Endothelial cell of umbilical vein (primary cell): ENCODE measurements at regions not wholly inside any gene's neighbourhood (a gene's known extent, or its start where the extent isn't known, plus 50 kb on each side); places are given as distances from the start of the nearest gene placed in this dataset.

Experiments used
- BruUV-seq: library from RNA; stranded (reverse); fragments of 400-500 nt; replicated peaks from 2 replicates; lab custom pipeline; 2021; lab: Mats Ljungman, UMichigan
- CTCF ChIA-PET: fragments of 300-600, 350-600 bp; sonication (Branson Sonifier 250); formaldehyde crosslinking; loops from one replicate; lab custom pipeline; 2021; ENCODE audit warnings: antibody characterized with exemption, inconsistent platforms; lab: Charles Lee
- POLR2A ChIA-PET: fragments of 300-600, 350-600 bp; sonication (Branson Sonifier 250); formaldehyde crosslinking; loops from one replicate; lab custom pipeline; 2021; ENCODE audit warnings: antibody characterized with exemption, inconsistent platforms; lab: Charles Lee
- DNase-seq: peaks from one replicate; pipeline ENCODE4 v3.0.0-alpha.2; 2011; ENCODE audit warnings: low read depth, low spot score
- FAIRE-seq: peaks from 2 replicates; lab custom pipeline; 2011; peaks lifted over from hg19 to GRCh38; lab: Jason Lieb, UNC
- H2AFZ ChIP-seq: 2 replicates; pipeline ENCODE4 v1.6.0; 2012; ENCODE audit warnings: low read depth, low read length, control low read depth, inconsistent platforms
- H3K27ac ChIP-seq: 2 replicates; pipeline ENCODE4 v1.5.1; 2011; ENCODE audit warnings: low read depth, mild to moderate bottlenecking, control low read depth, low read length, moderate library complexity; ENCODE audit not compliant: insufficient read depth
- H3K27me3 ChIP-seq, 2 experiments: 2 replicates each; pipeline versions ENCODE4 v1.6.0 to v1.6.1; 2011; ENCODE audit warnings: low read length in 2 of 2, mixed read lengths in 1 of 2; ENCODE audit not compliant: control insufficient read depth in 2 of 2, insufficient read depth in 2 of 2
- H3K36me3 ChIP-seq, 2 experiments: 2 replicates in 1 of 2; 3 replicates in 1 of 2; pipeline ENCODE4 v1.5.1; 2011; ENCODE audit warnings: low read length in 2 of 2, mild to moderate bottlenecking in 1 of 2, moderate library complexity in 1 of 2; ENCODE audit not compliant: control insufficient read depth in 2 of 2, insufficient read depth in 2 of 2; ENCODE audit errors: extremely low read depth in 1 of 2
- H3K4me1 ChIP-seq: 3 replicates; pipeline ENCODE4 v1.5.1; 2011; ENCODE audit warnings: mild to moderate bottlenecking, low read length; ENCODE audit not compliant: control insufficient read depth, insufficient read depth; ENCODE audit errors: extremely low read depth
- H3K4me2 ChIP-seq: 2 replicates; pipeline ENCODE4 v1.6.1; 2011; ENCODE audit warnings: low read length, control low read depth, mixed read lengths; ENCODE audit not compliant: insufficient read depth
- H3K4me3 ChIP-seq, 3 experiments: fragments of 200-600 bp in 1 of 3; sonication (generic), shearing (Covaris generic) in 1 of 3; replicated peaks in 1 of 3; 2 replicates each; pipeline ENCODE4 v1.5.1; 2011 to 2016; ENCODE audit warnings: control low read depth in 3 of 3, low read length in 3 of 3, mild to moderate bottlenecking in 2 of 3, inconsistent platforms in 1 of 3, low read depth in 1 of 3, moderate library complexity in 1 of 3; ENCODE audit not compliant: insufficient read depth in 1 of 3
- H3K79me2 ChIP-seq: 2 replicates; pipeline ENCODE4 v1.6.0; 2012; ENCODE audit warnings: low read length, inconsistent platforms; ENCODE audit not compliant: control insufficient read depth, insufficient read depth
- H3K9ac ChIP-seq: replicated peaks from 2 replicates; pipeline ENCODE3; 2011; ENCODE audit warnings: low read length, control low read depth; ENCODE audit not compliant: insufficient read depth; ENCODE audit errors: extremely low read depth
- H3K9me1 ChIP-seq: replicated peaks from 3 replicates; pipeline ENCODE4 v1.6.0; 2011; ENCODE audit warnings: mild to moderate bottlenecking, low read length; ENCODE audit not compliant: control insufficient read depth, insufficient read depth; ENCODE audit errors: extremely low read depth
- H3K9me3 ChIP-seq: replicated peaks from 2 replicates; pipeline ENCODE4 v1.5.1; 2012; ENCODE audit warnings: low read length, inconsistent platforms; ENCODE audit not compliant: control insufficient read depth, insufficient read depth
- H4K20me1 ChIP-seq: replicated peaks from 2 replicates; pipeline ENCODE3; 2011; ENCODE audit warnings: mild to moderate bottlenecking, low read length; ENCODE audit not compliant: control insufficient read depth, insufficient read depth; ENCODE audit errors: extremely low read depth
- EZH2 ChIP-seq: IDR thresholded peaks from 2 replicates; pipeline ENCODE4 v1.6.1; 2012; ENCODE audit warnings: borderline replicate concordance, low read depth, mild to moderate bottlenecking, moderate library complexity, low read length, inconsistent platforms; ENCODE audit not compliant: severe bottlenecking
- FOS ChIP-seq: IDR thresholded peaks from 2 replicates; pipeline ENCODE4 v1.6.1; 2011; ENCODE audit warnings: mild to moderate bottlenecking, low read length, moderate library complexity, borderline replicate concordance; ENCODE audit not compliant: insufficient read depth
- GATA2 ChIP-seq: IDR thresholded peaks from 2 replicates; pipeline ENCODE4 v1.7.0; 2011; ENCODE audit warnings: low read depth, mild to moderate bottlenecking, moderate library complexity, mixed read lengths, low read length; ENCODE audit not compliant: insufficient read length, insufficient read depth
- JUN ChIP-seq: IDR thresholded peaks from 2 replicates; pipeline ENCODE4 v1.6.1; 2011; ENCODE audit warnings: borderline replicate concordance, low read depth; ENCODE audit not compliant: insufficient read length, insufficient read depth
- MYC ChIP-seq: IDR thresholded peaks from one replicate; pipeline ENCODE4 v1.6.1; 2011; ENCODE audit warnings: mild to moderate bottlenecking, low read depth, low read length
- POLR2A ChIP-seq: IDR thresholded peaks from 2 replicates; pipeline ENCODE4 v1.6.1; 2012; ENCODE audit warnings: low read depth, mild to moderate bottlenecking, control low read depth, low read length
- POLR2AphosphoS5 ChIP-seq: IDR thresholded peaks from 2 replicates; pipeline ENCODE4 v1.6.1; 2012; ENCODE audit warnings: low read depth, mild to moderate bottlenecking, control low read depth, low read length, moderate library complexity; ENCODE audit not compliant: insufficient read depth
- dilution Hi-C: fragments of 300-500 bp; cut with MboI; formaldehyde crosslinking; loops from one replicate; pipeline ENCODE4 v1.15.0; 2019; ENCODE audit warnings: low sequenced_read_pairs; ENCODE audit not compliant: extremely low pct_ligation_motif_present
- intact Hi-C: fragments of 100-400 bp; cut with micrococcal nuclease; formaldehyde crosslinking; loops from one replicate; pipeline ENCODE4 v1.10.0; 2022
- TF ChIP-seq, protein P1 (sequence below): IDR thresholded peaks from 2 replicates; pipeline ENCODE4 v1.6.1; 2011; ENCODE audit not compliant: insufficient read depth, insufficient read length
- TF ChIP-seq, protein P2 (sequence below), 2 donors: IDR thresholded peaks; 1 replicate in 1 of 2; 2 replicates in 1 of 2; pipeline ENCODE4 v1.5.1; 2011; ENCODE audit warnings: low read length in 2 of 2, mild to moderate bottlenecking in 2 of 2, moderate library complexity in 2 of 2, control low read depth in 1 of 2, inconsistent platforms in 1 of 2, low read depth in 1 of 2; ENCODE audit not compliant: insufficient read depth in 1 of 2; ENCODE audit errors: extremely low read depth in 1 of 2

DNA sequence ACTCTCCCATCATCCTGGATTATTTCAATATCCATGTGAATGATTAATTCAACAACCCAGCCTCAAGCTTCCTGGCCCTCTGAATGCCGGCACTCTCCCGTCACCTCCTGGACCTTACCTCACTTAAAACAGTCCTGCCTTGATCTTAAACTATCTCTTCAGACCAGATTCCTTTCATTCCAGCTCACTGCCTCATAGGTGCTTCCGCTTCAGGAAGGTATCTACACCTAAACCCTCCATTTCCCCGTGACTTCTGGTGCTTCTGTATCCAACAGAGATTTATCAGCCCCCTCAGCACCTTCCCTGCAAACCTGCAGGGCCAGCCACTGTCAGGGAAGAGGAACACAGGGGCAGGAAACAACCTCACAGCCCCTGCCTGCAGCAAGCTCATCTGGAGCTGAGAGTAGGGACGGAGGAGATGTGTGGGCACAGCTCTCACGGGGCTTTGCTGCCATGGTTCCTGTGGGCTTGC is 98.9 kb upstream of the TJP1 start:
- TF ChIP-seq FOS (no peak), POLR2AphosphoS5 (no peak), POLR2A (no peak), MYC (no peak), JUN (no peak), GATA2 (no peak), EZH2 (no peak)
- TF ChIP-seq, protein P1, sequence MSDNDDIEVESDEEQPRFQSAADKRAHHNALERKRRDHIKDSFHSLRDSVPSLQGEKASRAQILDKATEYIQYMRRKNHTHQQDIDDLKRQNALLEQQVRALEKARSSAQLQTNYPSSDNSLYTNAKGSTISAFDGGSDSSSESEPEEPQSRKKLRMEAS, result no peak
- TF ChIP-seq, protein P2, sequence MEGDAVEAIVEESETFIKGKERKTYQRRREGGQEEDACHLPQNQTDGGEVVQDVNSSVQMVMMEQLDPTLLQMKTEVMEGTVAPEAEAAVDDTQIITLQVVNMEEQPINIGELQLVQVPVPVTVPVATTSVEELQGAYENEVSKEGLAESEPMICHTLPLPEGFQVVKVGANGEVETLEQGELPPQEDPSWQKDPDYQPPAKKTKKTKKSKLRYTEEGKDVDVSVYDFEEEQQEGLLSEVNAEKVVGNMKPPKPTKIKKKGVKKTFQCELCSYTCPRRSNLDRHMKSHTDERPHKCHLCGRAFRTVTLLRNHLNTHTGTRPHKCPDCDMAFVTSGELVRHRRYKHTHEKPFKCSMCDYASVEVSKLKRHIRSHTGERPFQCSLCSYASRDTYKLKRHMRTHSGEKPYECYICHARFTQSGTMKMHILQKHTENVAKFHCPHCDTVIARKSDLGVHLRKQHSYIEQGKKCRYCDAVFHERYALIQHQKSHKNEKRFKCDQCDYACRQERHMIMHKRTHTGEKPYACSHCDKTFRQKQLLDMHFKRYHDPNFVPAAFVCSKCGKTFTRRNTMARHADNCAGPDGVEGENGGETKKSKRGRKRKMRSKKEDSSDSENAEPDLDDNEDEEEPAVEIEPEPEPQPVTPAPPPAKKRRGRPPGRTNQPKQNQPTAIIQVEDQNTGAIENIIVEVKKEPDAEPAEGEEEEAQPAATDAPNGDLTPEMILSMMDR (IDR thresholded peaks at IDR 0.05; ENCODE audit: extremely low read depth in 1 of 2, insufficient read depth in 1 of 2, low read depth in 1 of 2, low read length in 2 of 2), result no peak
- POLR2A ChIA-PET, result no interaction called here
- H3K4me1 ChIP-seq, result peaks cover 12% of the 10 kb centered on the region
- no peak for FAIRE-seq
- no peak overlapping the region for H3K4me3 ChIP-seq
- H3K79me2 ChIP-seq, result no peaks in the 10 kb centered on the region
- dilution Hi-C loops (no loop called here), intact Hi-C loops (no loop called here)
- H4K20me1 ChIP-seq, result no peaks in the 10 kb centered on the region
- no TSS peak for BruUV-seq
- no peak overlapping the region for H2AFZ ChIP-seq
- no peak for DNase-seq
- H3K36me3 ChIP-seq, result no peaks in the 10 kb centered on the region
- H3K9ac ChIP-seq, result no peak overlapping the region
- H3K9me3 ChIP-seq, result no peaks in the 10 kb centered on the region
- no peak overlapping the region for H3K4me2 ChIP-seq
- H3K27me3 ChIP-seq, result peaks cover 0 to 2% of the 10 kb centered on the region in 2 experiments
- CTCF ChIA-PET, result interaction anchor here (0.9 to 1.7 kb wide), 3 partner anchors 13 to 173 kb away, joined by 3 to 5 read pairs (median 3); no protein-coding TSS in a partner anchor
- H3K27ac ChIP-seq, result no peak overlapping the region
- H3K9me1 ChIP-seq, result no peaks in the 10 kb centered on the region
